GM23338 (cell line): ENCODE measurements at regions not wholly inside any gene's neighbourhood (a gene's known extent, or its start where the extent isn't known, plus 50 kb on each side); places are given as distances from the start of the nearest gene placed in this dataset.

Experiments
- ATAC-seq: fragments of 200-7000 bp; cut with Tn5 transposase; 3 replicates; pipeline ENCODE4 v1.9.1; 2020
- DNase-seq: peaks from one replicate; pipeline ENCODE4 v3.0.0-alpha.2; 2015; ENCODE audit warnings: low spot score
- H2AFZ ChIP-seq: fragments of 200-600 bp; sonication (generic); 2 replicates; pipeline ENCODE4 v1.8.0; 2016; ENCODE audit warnings: antibody characterized with exemption, mild to moderate bottlenecking, moderate library complexity
- H3F3A ChIP-seq: fragments of 200-600 bp; sonication (generic); replicated peaks from 2 replicates; pipeline ENCODE4 v1.8.0; 2017; ENCODE audit warnings: antibody characterized with exemption, mixed run types, low read depth
- H3K27ac ChIP-seq: fragments of 200-600 bp; sonication (generic); 2 replicates; pipeline ENCODE4 v1.6.1; 2016; ENCODE audit warnings: low read depth
- H3K27me3 ChIP-seq: fragments of 200-600 bp; sonication (generic); 2 replicates; pipeline ENCODE4 v1.8.0; 2016; ENCODE audit warnings: mild to moderate bottlenecking, mixed run types, moderate library complexity; ENCODE audit not compliant: insufficient read depth
- H3K36me3 ChIP-seq: fragments of 200-600 bp; sonication (generic); 2 replicates; pipeline ENCODE4 v1.8.0; 2016; ENCODE audit warnings: mild to moderate bottlenecking; ENCODE audit not compliant: insufficient read depth
- H3K4me1 ChIP-seq: fragments of 200-600 bp; sonication (generic); 2 replicates; pipeline ENCODE4 v1.8.0; 2016; ENCODE audit warnings: mild to moderate bottlenecking, moderate library complexity; ENCODE audit not compliant: insufficient read depth
- H3K4me2 ChIP-seq: fragments of 200-600 bp; sonication (generic); 2 replicates; pipeline ENCODE4 v1.7.1; 2017; ENCODE audit warnings: mixed run types
- H3K4me3 ChIP-seq: fragments of 200-600 bp; sonication (generic); 2 replicates; pipeline ENCODE4 v1.6.1; 2016; ENCODE audit warnings: mixed run types
- H3K79me2 ChIP-seq: fragments of 200-600 bp; sonication (generic); replicated peaks from 2 replicates; pipeline ENCODE4 v1.8.0; 2017; ENCODE audit warnings: mild to moderate bottlenecking; ENCODE audit not compliant: insufficient read depth
- H3K9me2 ChIP-seq: fragments of 200-600 bp; sonication (generic); 2 replicates; pipeline ENCODE4 v1.8.0; 2017; ENCODE audit not compliant: insufficient read depth
- H4K20me1 ChIP-seq: fragments of 200-600 bp; sonication (generic); replicated peaks from 2 replicates; pipeline ENCODE4 v1.8.0; 2017; ENCODE audit warnings: mild to moderate bottlenecking; ENCODE audit not compliant: insufficient read depth
- H3K27ac Mint-ChIP-seq: 2 replicates; pipeline ENCODE4 v1.8.0; 2020; ENCODE audit warnings: inconsistent platforms, mild to moderate bottlenecking, moderate library complexity, mixed read lengths
- H3K27me3 Mint-ChIP-seq: 3 replicates; pipeline ENCODE4 v1.8.0; 2022; ENCODE audit warnings: low read depth, mild to moderate bottlenecking, moderate library complexity, mixed read lengths, inconsistent platforms; ENCODE audit not compliant: insufficient read depth, poor library complexity
- H3K36me3 Mint-ChIP-seq: 3 replicates; pipeline ENCODE4 v1.8.0; 2021; ENCODE audit warnings: low read depth, mild to moderate bottlenecking, inconsistent platforms, moderate library complexity, mixed read lengths
- H3K4me1 Mint-ChIP-seq: 3 replicates; pipeline ENCODE4 v1.8.0; 2020; ENCODE audit warnings: mild to moderate bottlenecking, inconsistent platforms, mixed read lengths
- H3K4me3 Mint-ChIP-seq: 3 replicates; pipeline ENCODE4 v1.8.0; 2021; ENCODE audit warnings: moderate library complexity, mild to moderate bottlenecking, inconsistent platforms, mixed read lengths
- H3K9me3 Mint-ChIP-seq: 3 replicates; pipeline ENCODE4 v1.8.0; 2020; ENCODE audit warnings: moderate library complexity, mild to moderate bottlenecking, inconsistent platforms, mixed read lengths
- CREB1 ChIP-seq: fragments of 250-450 bp; sonication (Bioruptor Pico); IDR thresholded peaks from 2 replicates; pipeline ENCODE4 v1.5.0; 2020; ENCODE audit warnings: low read depth, mild to moderate bottlenecking, moderate library complexity
- CTCF ChIP-seq, 2 experiments: fragments of 200-600 bp in 1 of 2; sonication (generic) in 1 of 2; conservative IDR thresholded peaks; 2 replicates each; pipeline versions ENCODE4 v1.5.1 to v1.6.1; 2016 to 2017; ENCODE audit warnings: antibody characterized with exemption in 2 of 2, low read depth in 2 of 2, mild to moderate bottlenecking in 2 of 2, moderate library complexity in 1 of 2
- EZH2 ChIP-seq: fragments of 200-600 bp; sonication (generic); IDR thresholded peaks from one replicate; pipeline ENCODE4 v1.8.0; 2017; ENCODE audit warnings: antibody characterized with exemption, mild to moderate bottlenecking, low read depth; ENCODE audit not compliant: unreplicated experiment
- EZH2phosphoT487 ChIP-seq: fragments of 200-600 bp; sonication (generic); IDR thresholded peaks from one replicate; pipeline ENCODE4 v1.8.1; 2018; ENCODE audit warnings: antibody characterized with exemption; ENCODE audit not compliant: unreplicated experiment
- JUNB ChIP-seq: IDR thresholded peaks from one replicate; pipeline ENCODE4 v1.6.1; 2016; ENCODE audit warnings: antibody characterized with exemption; ENCODE audit not compliant: unreplicated experiment
- NANOG ChIP-seq: IDR thresholded peaks from 2 replicates; pipeline ENCODE4 v1.6.1; 2016; ENCODE audit warnings: antibody characterized with exemption, borderline replicate concordance
- POLR2AphosphoS5 ChIP-seq: IDR thresholded peaks from 2 replicates; pipeline ENCODE4 v1.6.1; 2016; ENCODE audit warnings: antibody characterized with exemption, low read depth
- REST ChIP-seq: IDR thresholded peaks from one replicate; pipeline ENCODE4 v1.6.1; 2018; ENCODE audit warnings: antibody characterized with exemption; ENCODE audit not compliant: unreplicated experiment
- ZNF114 ChIP-seq: fragments of 250-450 bp; sonication (Bioruptor Pico); IDR thresholded peaks from 2 replicates; pipeline ENCODE4 v1.5.0; 2020; ENCODE audit warnings: mild to moderate bottlenecking, moderate library complexity
- ZNF331 ChIP-seq: fragments of 250-450 bp; sonication (Bioruptor Pico); IDR thresholded peaks from 2 replicates; pipeline ENCODE4 v1.5.0; 2020; ENCODE audit warnings: low read depth, mild to moderate bottlenecking, moderate library complexity
- TF ChIP-seq, protein P1 (sequence below): fragments of 250-450 bp; sonication (Bioruptor Pico); IDR thresholded peaks from 2 replicates; pipeline ENCODE4 v1.5.0; 2020; ENCODE audit warnings: mild to moderate bottlenecking, moderate library complexity

DNA sequence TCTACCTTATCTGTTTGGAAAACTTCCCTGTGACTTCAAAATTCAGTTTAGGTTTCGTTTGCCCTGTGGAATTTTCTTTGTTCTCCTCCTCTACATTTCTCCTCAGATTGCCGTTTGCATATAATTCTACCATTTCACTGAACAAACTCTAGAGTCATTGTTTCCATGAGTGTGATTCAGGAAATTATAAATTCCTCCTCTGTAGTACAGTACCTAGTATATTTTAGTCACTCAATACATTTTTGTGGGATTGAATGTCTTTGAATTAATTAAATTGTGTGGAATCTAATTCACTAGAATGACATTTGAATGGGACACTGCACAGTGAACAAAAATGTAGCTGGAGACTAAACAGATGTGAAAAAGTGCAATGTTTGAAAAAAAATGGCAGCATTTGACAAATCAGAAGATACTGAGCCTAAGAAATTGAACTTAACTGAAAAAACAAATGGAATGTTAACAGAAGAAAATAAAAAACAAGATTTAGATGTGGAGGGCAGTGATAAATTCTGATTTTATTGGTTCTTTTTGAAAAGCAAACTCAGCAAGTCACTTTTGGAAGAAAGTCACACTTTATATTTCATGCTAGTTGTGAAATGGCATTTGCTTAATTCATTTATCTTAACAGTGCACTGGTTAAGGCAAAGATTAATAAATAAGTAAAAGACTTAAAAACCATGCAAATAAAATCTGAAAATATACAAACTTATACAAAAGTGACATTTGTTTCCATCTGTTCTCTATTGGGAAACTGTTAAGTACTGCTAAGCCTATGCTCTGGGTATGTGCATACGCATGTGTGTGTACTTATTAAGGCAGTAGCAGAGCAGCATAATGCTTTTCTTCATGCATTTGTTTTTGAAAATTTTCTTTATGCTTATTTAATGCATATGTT lies 512.3 kb downstream of the FAT4 start (continued):
- TF ChIP-seq, protein P1, sequence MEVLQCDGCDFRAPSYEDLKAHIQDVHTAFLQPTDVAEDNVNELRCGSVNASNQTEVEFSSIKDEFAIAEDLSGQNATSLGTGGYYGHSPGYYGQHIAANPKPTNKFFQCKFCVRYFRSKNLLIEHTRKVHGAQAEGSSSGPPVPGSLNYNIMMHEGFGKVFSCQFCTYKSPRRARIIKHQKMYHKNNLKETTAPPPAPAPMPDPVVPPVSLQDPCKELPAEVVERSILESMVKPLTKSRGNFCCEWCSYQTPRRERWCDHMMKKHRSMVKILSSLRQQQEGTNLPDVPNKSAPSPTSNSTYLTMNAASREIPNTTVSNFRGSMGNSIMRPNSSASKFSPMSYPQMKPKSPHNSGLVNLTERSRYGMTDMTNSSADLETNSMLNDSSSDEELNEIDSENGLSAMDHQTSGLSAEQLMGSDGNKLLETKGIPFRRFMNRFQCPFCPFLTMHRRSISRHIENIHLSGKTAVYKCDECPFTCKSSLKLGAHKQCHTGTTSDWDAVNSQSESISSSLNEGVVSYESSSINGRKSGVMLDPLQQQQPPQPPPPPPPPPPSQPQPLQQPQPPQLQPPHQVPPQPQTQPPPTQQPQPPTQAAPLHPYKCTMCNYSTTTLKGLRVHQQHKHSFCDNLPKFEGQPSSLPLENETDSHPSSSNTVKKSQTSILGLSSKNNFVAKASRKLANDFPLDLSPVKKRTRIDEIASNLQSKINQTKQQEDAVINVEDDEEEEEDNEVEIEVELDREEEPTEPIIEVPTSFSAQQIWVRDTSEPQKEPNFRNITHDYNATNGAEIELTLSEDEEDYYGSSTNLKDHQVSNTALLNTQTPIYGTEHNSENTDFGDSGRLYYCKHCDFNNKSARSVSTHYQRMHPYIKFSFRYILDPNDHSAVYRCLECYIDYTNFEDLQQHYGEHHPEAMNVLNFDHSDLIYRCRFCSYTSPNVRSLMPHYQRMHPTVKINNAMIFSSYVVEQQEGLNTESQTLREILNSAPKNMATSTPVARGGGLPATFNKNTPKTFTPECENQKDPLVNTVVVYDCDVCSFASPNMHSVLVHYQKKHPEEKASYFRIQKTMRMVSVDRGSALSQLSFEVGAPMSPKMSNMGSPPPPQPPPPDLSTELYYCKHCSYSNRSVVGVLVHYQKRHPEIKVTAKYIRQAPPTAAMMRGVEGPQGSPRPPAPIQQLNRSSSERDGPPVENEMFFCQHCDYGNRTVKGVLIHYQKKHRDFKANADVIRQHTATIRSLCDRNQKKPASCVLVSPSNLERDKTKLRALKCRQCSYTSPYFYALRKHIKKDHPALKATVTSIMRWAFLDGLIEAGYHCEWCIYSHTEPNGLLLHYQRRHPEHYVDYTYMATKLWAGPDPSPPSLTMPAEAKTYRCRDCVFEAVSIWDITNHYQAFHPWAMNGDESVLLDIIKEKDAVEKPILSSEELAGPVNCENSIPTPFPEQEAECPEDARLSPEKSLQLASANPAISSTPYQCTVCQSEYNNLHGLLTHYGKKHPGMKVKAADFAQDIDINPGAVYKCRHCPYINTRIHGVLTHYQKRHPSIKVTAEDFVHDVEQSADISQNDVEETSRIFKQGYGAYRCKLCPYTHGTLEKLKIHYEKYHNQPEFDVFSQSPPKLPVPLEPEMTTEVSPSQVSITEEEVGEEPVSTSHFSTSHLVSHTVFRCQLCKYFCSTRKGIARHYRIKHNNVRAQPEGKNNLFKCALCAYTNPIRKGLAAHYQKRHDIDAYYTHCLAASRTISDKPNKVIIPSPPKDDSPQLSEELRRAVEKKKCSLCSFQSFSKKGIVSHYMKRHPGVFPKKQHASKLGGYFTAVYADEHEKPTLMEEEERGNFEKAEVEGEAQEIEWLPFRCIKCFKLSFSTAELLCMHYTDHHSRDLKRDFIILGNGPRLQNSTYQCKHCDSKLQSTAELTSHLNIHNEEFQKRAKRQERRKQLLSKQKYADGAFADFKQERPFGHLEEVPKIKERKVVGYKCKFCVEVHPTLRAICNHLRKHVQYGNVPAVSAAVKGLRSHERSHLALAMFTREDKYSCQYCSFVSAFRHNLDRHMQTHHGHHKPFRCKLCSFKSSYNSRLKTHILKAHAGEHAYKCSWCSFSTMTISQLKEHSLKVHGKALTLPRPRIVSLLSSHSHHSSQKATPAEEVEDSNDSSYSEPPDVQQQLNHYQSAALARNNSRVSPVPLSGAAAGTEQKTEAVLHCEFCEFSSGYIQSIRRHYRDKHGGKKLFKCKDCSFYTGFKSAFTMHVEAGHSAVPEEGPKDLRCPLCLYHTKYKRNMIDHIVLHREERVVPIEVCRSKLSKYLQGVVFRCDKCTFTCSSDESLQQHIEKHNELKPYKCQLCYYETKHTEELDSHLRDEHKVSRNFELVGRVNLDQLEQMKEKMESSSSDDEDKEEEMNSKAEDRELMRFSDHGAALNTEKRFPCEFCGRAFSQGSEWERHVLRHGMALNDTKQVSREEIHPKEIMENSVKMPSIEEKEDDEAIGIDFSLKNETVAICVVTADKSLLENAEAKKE (CRISPR knock-in tag): no peak
- no peak for TF ChIP-seq NANOG
- TF ChIP-seq EZH2: no peak
- TF ChIP-seq ZNF114 (CRISPR knock-in tag): no peak
- TF ChIP-seq ZNF331 (CRISPR knock-in tag): no peak
- TF ChIP-seq EZH2phosphoT487: no peak
- TF ChIP-seq CREB1: no peak
- no peak for TF ChIP-seq POLR2AphosphoS5

- Histone ChIP-seq H2AFZ (no peak overlapping the region), H3K9me2 (no peaks in the 10 kb centered on the region), H4K20me1 (no peaks in the 10 kb centered on the region), H3K79me2 (no peaks in the 10 kb centered on the region), H3F3A (no peaks in the 10 kb centered on the region), H3K4me3 (no peak overlapping the region), H3K36me3 (no peaks in the 10 kb centered on the region), H3K27me3 (no peaks in the 10 kb centered on the region), H3K4me1 (no peaks in the 10 kb centered on the region), H3K4me2 (no peak overlapping the region), H3K27ac (no peak overlapping the region)
- DNase-seq: no peak
- H3K27me3 Mint-ChIP-seq: no peaks in the 10 kb centered on the region
- H3K36me3 Mint-ChIP-seq: no peaks in the 10 kb centered on the region
- H3K4me3 Mint-ChIP-seq: no peak overlapping the region
- ATAC-seq: no peak
- H3K9me3 Mint-ChIP-seq: no peaks in the 10 kb centered on the region
- no peaks in the 10 kb centered on the region; the same call in 2 of the 3 replicates for H3K4me1 Mint-ChIP-seq
- H3K27ac Mint-ChIP-seq: no peak overlapping the region
- TF ChIP-seq EZH2phosphoT487: no peak
- TF ChIP-seq CTCF (conservative IDR thresholded peaks at IDR 0.05; ENCODE audit: low read depth in 2 of 2): no peak
- no peak for TF ChIP-seq NANOG
- no peak for TF ChIP-seq ZNF114 (CRISPR knock-in tag)
- TF ChIP-seq REST: no peak
- TF ChIP-seq EZH2: no peak
- no peak for TF ChIP-seq JUNB
- no peak for TF ChIP-seq CREB1
- TF ChIP-seq ZNF331 (CRISPR knock-in tag): no peak
Measured at GRCh38 chr4:125827696-125828052, 512.9 kb downstream of the FAT4 start.
